ENCODE measurements at regions not wholly inside any gene's neighbourhood (a gene's known extent, or its start where the extent isn't known, plus 50 kb on each side); places are given as distances from the start of the nearest gene placed in this dataset.

DNA sequence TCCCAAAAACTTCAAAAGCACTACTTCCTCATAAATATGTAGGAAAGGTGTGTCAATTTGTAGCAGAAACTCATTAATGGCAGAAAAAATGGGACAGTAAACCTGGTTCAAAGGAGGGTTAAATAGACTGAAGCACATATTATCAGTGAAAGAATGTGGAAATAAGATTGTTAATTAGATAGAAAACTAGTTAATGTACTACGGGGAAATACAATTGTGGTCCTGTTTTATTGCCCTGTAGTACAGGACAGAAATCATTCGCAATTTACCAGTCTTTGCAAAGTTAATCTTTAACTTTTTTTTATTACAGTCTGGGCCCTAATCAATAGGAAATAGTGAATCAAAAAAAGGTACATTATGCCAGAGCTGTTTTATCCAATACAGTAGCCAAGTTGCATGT lies 82.0 kb upstream of the PAK5 start:
- no peak for DNase-seq (ENCODE audit: low read depth in 2 of 2)

DNA sequence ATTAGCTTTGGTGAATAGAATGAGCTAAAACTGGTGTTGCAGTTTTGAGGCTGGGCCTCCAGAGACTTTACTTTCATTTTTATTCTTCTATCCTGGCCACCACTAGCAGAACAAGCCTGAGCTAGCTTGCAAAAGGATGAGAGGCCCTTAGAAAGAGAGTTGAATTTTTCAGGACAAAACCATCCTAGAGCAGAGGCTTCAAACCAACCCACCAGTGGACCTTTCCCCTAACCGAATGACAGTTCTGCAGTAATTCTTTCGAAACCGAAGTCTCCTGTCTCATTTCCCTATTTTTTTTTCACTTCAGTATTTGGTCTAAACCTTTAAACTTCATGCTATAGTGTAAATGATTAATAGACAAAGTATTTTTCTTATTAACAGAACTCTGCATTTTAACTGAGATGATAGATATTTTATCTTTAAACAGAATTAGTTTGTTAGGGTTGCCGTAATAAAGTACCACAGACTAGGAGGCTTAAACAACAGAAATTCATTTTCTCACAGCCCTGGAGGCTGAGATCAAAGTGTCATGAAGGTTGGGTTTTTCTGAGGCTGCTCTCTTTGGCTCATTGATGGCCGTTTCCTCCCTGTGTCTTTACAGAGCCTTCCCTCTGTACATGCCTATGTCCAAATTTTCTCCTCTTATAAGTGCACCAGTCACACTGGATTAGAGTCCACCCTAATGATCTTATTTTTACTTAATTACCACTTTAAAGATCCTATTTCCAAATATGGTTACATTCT lies 80.6 kb upstream of the PAK5 start:
- DNase-seq (ENCODE audit: low read depth in 2 of 2), result no peak

DNA sequence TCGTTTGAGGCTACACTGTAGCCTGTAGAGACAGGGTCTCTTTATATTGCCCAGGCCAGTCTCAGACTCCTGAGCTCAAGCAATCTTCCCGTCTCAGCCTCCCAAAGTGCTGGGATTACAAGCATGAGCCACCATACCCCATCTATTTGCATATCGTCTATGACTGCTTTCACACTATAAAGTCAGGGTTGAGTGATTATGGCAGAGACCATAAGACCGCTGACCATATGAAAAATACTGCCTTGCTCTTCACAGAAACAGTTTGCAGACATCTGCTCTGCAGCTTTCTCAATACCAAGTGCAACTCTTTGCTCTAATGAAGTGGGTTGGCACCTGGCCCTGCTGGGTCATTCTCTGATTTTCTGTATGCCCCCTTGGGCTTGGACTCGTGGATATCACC lies 79.5 kb upstream of the PAK5 start:
- DNase-seq (ENCODE audit: low read depth in 2 of 2), result no peak

DNA sequence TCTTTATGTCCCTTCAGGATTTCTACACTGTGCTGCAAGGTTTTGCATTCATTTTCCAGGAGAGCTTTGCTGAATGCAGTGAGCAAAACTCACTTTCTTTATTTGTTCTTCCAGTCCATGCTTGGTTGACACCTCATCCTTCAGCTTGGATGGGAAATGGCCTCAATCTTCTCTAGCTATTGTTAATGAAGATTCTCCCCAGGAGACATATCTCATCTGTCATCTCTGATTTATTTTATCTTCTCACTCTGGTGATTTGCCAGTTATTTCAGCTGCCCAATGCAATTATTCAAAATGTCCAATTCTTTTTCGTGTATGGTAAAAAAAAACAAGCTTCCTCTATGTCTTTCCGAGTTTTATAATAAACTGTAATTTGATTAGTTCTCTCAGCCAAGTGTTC lies 77.9 kb upstream of the PAK5 start:
- no peak for DNase-seq (ENCODE audit: low read depth in 2 of 2)

DNA sequence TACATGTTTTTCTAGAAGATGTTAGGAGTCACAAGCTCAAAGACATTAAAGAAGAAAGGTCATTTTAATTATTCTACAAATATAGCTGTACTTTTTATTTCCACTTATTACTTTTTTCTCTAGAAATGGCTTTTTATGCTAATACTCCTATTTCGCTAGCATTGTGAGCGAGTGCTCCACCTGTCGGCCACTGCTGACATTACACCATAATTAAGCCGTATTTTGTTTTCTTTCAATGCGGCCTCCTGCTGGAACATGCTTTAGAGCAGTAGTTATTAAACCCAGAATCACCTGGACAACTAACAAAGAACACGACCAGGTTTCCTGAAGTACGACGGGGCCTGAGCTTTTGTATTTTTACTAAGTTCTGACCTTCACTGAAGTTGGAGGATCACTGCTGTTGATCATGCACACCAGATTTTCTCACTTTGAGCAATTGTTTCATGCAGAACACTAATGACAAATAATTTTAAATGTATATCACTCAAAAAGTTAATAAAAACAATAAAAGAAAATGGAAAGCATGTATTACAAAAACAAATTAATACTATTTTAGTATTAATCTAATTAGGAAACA lies 74.1 kb upstream of the PAK5 start:
- peak; percentile 24 to 38 for DNase-seq (ENCODE audit: low read depth in 2 of 2)

DNA sequence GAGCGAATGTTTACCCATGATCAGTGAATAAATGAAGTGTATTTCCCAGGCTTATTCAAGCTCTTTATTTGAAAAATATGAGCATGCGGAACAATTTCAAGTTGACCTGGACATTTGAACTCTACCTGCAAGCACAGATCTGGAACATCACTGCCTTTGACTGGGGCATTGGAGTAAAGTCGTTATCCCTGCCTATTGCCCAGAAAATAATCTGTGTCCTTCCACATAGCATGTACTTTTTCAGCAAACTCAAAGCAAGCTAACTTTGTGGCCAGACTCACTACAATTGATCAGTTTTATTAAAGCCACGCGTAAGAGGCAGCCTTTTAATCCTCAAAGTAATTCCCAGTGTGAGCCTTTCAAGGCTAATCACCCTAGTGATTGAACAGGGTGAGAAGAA lies 73.4 kb upstream of the PAK5 start:
- no peak for DNase-seq (ENCODE audit: low read depth in 2 of 2)

DNA sequence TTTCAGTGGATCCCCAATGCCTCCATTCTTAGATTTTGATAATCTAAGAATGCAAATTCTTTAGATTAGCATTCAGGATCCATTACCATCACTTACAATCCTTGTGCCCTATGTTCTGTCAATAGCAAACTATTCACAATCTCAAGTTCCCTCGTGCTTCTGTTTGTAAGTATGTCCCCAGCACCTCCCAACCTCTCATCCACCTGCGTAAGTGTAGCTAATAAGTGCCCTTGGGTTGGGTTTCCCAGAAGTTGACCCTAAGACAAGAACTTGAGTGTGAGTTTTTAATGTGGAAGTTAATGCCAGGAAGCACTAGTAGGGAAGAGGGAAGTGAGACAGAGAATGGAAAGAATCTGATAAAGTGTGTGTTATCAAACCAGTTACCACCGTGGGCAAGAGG lies 72.6 kb upstream of the PAK5 start:
- DNase-seq (ENCODE audit: low read depth in 2 of 2), result no peak

DNA sequence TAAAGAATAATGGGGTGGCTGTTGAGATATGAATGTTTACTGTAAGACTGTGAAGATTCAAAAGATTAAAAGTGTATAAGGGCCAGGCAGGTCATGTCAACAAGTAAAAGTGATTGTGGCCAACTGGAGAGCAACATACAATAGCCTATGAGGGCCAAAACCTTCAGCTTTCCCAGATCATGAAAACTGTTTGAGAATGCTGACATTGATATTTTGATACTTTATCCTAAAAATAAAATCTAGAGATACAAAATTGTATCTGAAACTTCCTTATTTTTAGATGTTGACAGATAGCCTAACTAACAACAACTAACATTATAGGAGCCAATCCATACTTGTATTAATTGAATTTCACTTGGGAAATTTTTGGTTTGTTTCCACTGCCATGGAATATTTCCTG lies 70.3 kb upstream of the PAK5 start:
- no peak for DNase-seq (ENCODE audit: low read depth in 2 of 2)

DNA sequence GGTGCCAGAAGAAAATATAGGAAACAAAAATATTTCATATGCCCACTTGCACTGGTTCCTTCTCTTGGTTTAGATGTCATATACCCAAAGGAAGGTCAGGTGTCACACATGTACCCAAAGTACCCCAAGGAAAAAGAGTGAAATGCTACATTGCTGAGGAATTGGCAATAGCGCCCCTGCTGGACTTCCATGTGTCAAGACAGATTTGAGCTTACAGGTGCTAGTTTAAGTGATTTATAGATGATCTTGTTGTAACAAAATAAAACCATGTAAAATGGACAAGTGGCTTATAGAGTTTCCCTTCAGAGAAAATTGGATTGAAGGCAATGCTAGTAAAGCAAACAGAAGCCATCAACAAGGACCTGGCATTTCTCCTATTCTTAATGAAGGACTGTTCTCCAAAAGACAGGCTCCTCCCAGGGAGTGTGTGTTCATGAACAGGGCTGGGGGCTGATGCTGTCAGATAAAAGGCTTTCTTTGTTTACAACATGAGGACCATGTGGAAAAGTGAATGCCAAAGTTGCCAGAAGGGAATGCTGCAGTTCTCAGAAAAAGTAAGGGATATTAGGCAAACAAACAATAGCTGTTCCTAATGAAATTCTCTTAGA lies 64.3 kb upstream of the PAK5 start:
- peak in 1 of 2 donors; percentile 2 for DNase-seq (ENCODE audit: low read depth in 2 of 2)

DNA sequence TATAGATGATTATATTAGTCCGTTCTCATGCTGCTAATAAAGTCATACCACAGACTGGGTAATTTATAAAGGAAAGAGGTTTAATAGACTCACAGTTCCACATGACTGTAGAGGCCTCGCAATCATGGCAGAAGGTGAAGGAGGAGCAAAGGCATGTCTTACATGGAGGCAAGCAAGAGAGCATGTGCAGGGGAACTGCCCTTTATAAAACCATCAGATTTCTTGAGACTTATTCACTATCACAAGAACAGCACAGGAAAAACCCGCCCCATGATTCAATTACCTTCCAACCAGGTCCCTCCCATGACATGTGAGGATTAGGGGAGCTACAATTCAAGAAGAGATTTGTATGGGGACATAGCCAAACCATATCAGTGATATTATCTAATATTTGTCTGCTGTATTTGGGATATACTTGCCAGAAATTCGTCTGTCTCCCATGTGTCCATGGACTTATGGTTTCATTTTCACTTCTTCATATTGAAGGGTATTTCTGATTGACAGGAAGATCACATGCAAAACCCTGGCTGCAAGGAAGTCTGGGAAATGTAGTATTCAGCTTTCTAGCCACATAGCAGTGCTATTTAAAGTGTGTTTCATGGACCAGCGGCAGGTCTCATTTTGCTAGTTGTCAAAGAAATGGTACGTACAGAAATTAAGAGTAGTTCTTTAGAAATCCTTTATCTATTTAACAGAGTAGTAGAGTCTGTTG lies 50.5 kb upstream of the PAK5 start:
- DNase-seq (ENCODE audit: low read depth in 2 of 2), result peak; percentile 1 to 6
